Natural killer cell (primary cell): ENCODE measurements at regions not wholly inside any gene's neighbourhood (a gene's known extent, or its start where the extent isn't known, plus 50 kb on each side); places are given as distances from the start of the nearest gene placed in this dataset.

Experiments
- ATAC-seq, 3 donors: fragments of 150-1000 bp in 2 of 3; fragments of 200-7000 bp in 1 of 3; cut with Tn5 transposase; 1 replicate in 1 of 3; 2 replicates in 2 of 3; pipeline ENCODE4 v1.10.0; 2021; ENCODE audit warnings: mild to moderate bottlenecking in 2 of 3, moderate library complexity in 2 of 3
- DNase-seq, 2 donors: peaks; one replicate each; pipeline versions ENCODE4 v3.0.0 to v3.0.0-alpha.2; 2013 to 2021; ENCODE audit warnings: mixed read lengths in 1 of 2
- H3K27ac ChIP-seq: one replicate; pipeline ENCODE4 v1.5.1; 2013; ENCODE audit warnings: mild to moderate bottlenecking, low read length
- H3K27me3 ChIP-seq: one replicate; pipeline ENCODE4 v1.6.1; 2013; ENCODE audit warnings: low read length; ENCODE audit not compliant: control insufficient read depth, insufficient read depth
- H3K36me3 ChIP-seq: one replicate; pipeline ENCODE4 v1.6.1; 2013; ENCODE audit warnings: low read length; ENCODE audit not compliant: control insufficient read depth, insufficient read depth
- H3K4me1 ChIP-seq: one replicate; pipeline ENCODE4 v1.6.1; 2013; ENCODE audit warnings: low read length; ENCODE audit not compliant: control insufficient read depth, insufficient read depth
- H3K4me3 ChIP-seq: one replicate; pipeline ENCODE4 v1.5.1; 2013; ENCODE audit warnings: low read length
- H3K9me3 ChIP-seq: one replicate; pipeline ENCODE4 v1.6.1; 2013; ENCODE audit warnings: low read length; ENCODE audit not compliant: control insufficient read depth, insufficient read depth
- H3K27ac Mint-ChIP-seq, 2 donors: one replicate each; pipeline ENCODE4 v1.8.0; 2022; ENCODE audit warnings: mild to moderate bottlenecking in 2 of 2, mixed read lengths in 2 of 2, moderate library complexity in 1 of 2
- H3K27me3 Mint-ChIP-seq, 2 donors: one replicate each; pipeline ENCODE4 v1.8.0; 2022; ENCODE audit warnings: low read depth in 2 of 2, mixed read lengths in 2 of 2
- H3K36me3 Mint-ChIP-seq: one replicate; pipeline ENCODE4 v1.8.0; 2022; ENCODE audit warnings: mixed read lengths
- H3K4me1 Mint-ChIP-seq, 2 donors: one replicate each; pipeline ENCODE4 v1.8.0; 2022; ENCODE audit warnings: mixed read lengths in 2 of 2
- H3K4me3 Mint-ChIP-seq: one replicate; pipeline ENCODE4 v1.8.0; 2022; ENCODE audit warnings: mild to moderate bottlenecking, moderate library complexity, mixed read lengths
- H3K9me3 Mint-ChIP-seq, 2 donors: one replicate each; pipeline ENCODE4 v1.8.0; 2022; ENCODE audit warnings: mixed read lengths in 2 of 2
- CTCF ChIP-seq: fragments of 200-600 bp; IDR thresholded peaks from one replicate; pipeline ENCODE4 v1.8.0; 2022; ENCODE audit warnings: antibody characterized with exemption
- WGBS: methylation state at CpG from one replicate; pipeline ENCODE4 v1.1.7; 2013; ENCODE audit warnings: missing lambda C conversion rate; ENCODE audit not compliant: insufficient coverage; 5-methylcytosine and 5-hydroxymethylcytosine counted together
- intact Hi-C: fragments of 100-400 bp; cut with micrococcal nuclease; formaldehyde crosslinking; loops from one replicate; pipeline ENCODE4 v1.14.2; 2022

GRCh38 chr6:102902471-102902870 is 1509.0 kb downstream of the GRIK2 start:
- Mint-ChIP-seq H3K4me1 (no peaks in the 10 kb centered on the region), H3K36me3 (no peaks in the 10 kb centered on the region), H3K9me3 (peaks cover 15 to 30% of the 10 kb centered on the region in 2 donors), H3K27me3 (no peaks in the 10 kb centered on the region), H3K27ac (no peak overlapping the region), H3K4me3 (no peak overlapping the region)
- no peaks in the 10 kb centered on the region for H3K4me1 ChIP-seq
- 13% methylated on average over 1 of the region's 1 CpG for WGBS
- DNase-seq (no peak), ATAC-seq (no peak)
- intact Hi-C loops = no loop called here
- no peak overlapping the region for H3K27ac ChIP-seq
- TF ChIP-seq CTCF = no peak
- no peak overlapping the region for H3K4me3 ChIP-seq
- H3K27me3 ChIP-seq = no peaks in the 10 kb centered on the region
- H3K9me3 ChIP-seq = peaks cover 4% of the 10 kb centered on the region
- H3K36me3 ChIP-seq = no peaks in the 10 kb centered on the region

GRCh38 chr6:102895683-102896082 is 1502.2 kb downstream of the GRIK2 start:
- Histone ChIP-seq H3K4me1 (no peaks in the 10 kb centered on the region), H3K36me3 (no peaks in the 10 kb centered on the region), H3K27me3 (no peaks in the 10 kb centered on the region), H3K4me3 (no peak overlapping the region), H3K9me3 (peaks cover 7% of the 10 kb centered on the region), H3K27ac (no peak overlapping the region)
- H3K36me3 Mint-ChIP-seq = peaks cover 9% of the 10 kb centered on the region
- 71% methylated on average over 4 of the region's 4 CpGs for WGBS
- no peak overlapping the region for H3K4me3 Mint-ChIP-seq
- intact Hi-C loops = no loop called here
- ATAC-seq (no peak), DNase-seq (no peak)
- H3K9me3 Mint-ChIP-seq = peaks cover 21 to 25% of the 10 kb centered on the region in 2 donors
- no peaks in the 10 kb centered on the region for H3K27me3 Mint-ChIP-seq
- H3K27ac Mint-ChIP-seq = no peak overlapping the region
- H3K4me1 Mint-ChIP-seq = no peaks in the 10 kb centered on the region
- no peak for TF ChIP-seq CTCF

- Mint-ChIP-seq H3K4me1 (no peaks in the 10 kb centered on the region), H3K27me3 (no peaks in the 10 kb centered on the region), H3K27ac (no peak overlapping the region), H3K9me3 (peaks cover 6 to 9% of the 10 kb centered on the region in 2 donors), H3K36me3 (peaks cover 6% of the 10 kb centered on the region), H3K4me3 (no peak overlapping the region)
- intact Hi-C loops = no loop called here
- Histone ChIP-seq H3K36me3 (no peaks in the 10 kb centered on the region), H3K4me3 (no peak overlapping the region), H3K4me1 (no peaks in the 10 kb centered on the region), H3K9me3 (no peaks in the 10 kb centered on the region), H3K27ac (no peak overlapping the region), H3K27me3 (no peaks in the 10 kb centered on the region)
- WGBS = 50% methylated on average over 1 of the region's 2 CpGs
- DNase-seq (no peak), ATAC-seq (no peak)
- no peak for TF ChIP-seq CTCF
Measured at GRCh38 chr6:102885165-102885564, 1491.7 kb downstream of the GRIK2 start.

GRCh38 chr6:102853249-102853955 is 1459.9 kb downstream of the GRIK2 start:
- ATAC-seq = no peak
- Mint-ChIP-seq H3K27ac (no peak overlapping the region), H3K4me1 (no peaks in the 10 kb centered on the region), H3K27me3 (no peaks in the 10 kb centered on the region), H3K4me3 (no peak overlapping the region), H3K36me3 (no peaks in the 10 kb centered on the region), H3K9me3 (peaks cover 5 to 12% of the 10 kb centered on the region in 2 donors)
- TF ChIP-seq CTCF = no peak
- H3K27me3 ChIP-seq = no peaks in the 10 kb centered on the region
- intact Hi-C loops = no loop called here
- no peaks in the 10 kb centered on the region for H3K9me3 ChIP-seq
- no peaks in the 10 kb centered on the region for H3K36me3 ChIP-seq
- no peak overlapping the region for H3K27ac ChIP-seq
- no peak for DNase-seq
- H3K4me1 ChIP-seq = no peaks in the 10 kb centered on the region
- no peak overlapping the region for H3K4me3 ChIP-seq
- WGBS = no CpG with 5 or more reads among the region's 2 CpGs
